Endothelial cell of umbilical vein (primary cell): ENCODE measurements at regions not wholly inside any gene's neighbourhood (a gene's known extent, or its start where the extent isn't known, plus 50 kb on each side); places are given as distances from the start of the nearest gene placed in this dataset.

Source experiments
- BruUV-seq: library from RNA; stranded (reverse); fragments of 400-500 nt; replicated peaks from 2 replicates; lab custom pipeline; 2021; lab: Mats Ljungman, UMichigan
- CTCF ChIA-PET: fragments of 300-600, 350-600 bp; sonication (Branson Sonifier 250); formaldehyde crosslinking; loops from one replicate; lab custom pipeline; 2021; ENCODE audit warnings: antibody characterized with exemption, inconsistent platforms; lab: Charles Lee
- POLR2A ChIA-PET: fragments of 300-600, 350-600 bp; sonication (Branson Sonifier 250); formaldehyde crosslinking; loops from one replicate; lab custom pipeline; 2021; ENCODE audit warnings: antibody characterized with exemption, inconsistent platforms; lab: Charles Lee
- DNase-seq: peaks from one replicate; pipeline ENCODE4 v3.0.0-alpha.2; 2011; ENCODE audit warnings: low read depth, low spot score
- FAIRE-seq: peaks from 2 replicates; lab custom pipeline; 2011; peaks lifted over from hg19 to GRCh38; lab: Jason Lieb, UNC
- H2AFZ ChIP-seq: 2 replicates; pipeline ENCODE4 v1.6.0; 2012; ENCODE audit warnings: low read depth, low read length, control low read depth, inconsistent platforms
- H3K27ac ChIP-seq: 2 replicates; pipeline ENCODE4 v1.5.1; 2011; ENCODE audit warnings: low read depth, mild to moderate bottlenecking, control low read depth, low read length, moderate library complexity; ENCODE audit not compliant: insufficient read depth
- H3K27me3 ChIP-seq, 2 experiments: 2 replicates each; pipeline versions ENCODE4 v1.6.0 to v1.6.1; 2011; ENCODE audit warnings: low read length in 2 of 2, mixed read lengths in 1 of 2; ENCODE audit not compliant: control insufficient read depth in 2 of 2, insufficient read depth in 2 of 2
- H3K36me3 ChIP-seq, 2 experiments: 2 replicates in 1 of 2; 3 replicates in 1 of 2; pipeline ENCODE4 v1.5.1; 2011; ENCODE audit warnings: low read length in 2 of 2, mild to moderate bottlenecking in 1 of 2, moderate library complexity in 1 of 2; ENCODE audit not compliant: control insufficient read depth in 2 of 2, insufficient read depth in 2 of 2; ENCODE audit errors: extremely low read depth in 1 of 2
- H3K4me1 ChIP-seq: 3 replicates; pipeline ENCODE4 v1.5.1; 2011; ENCODE audit warnings: mild to moderate bottlenecking, low read length; ENCODE audit not compliant: control insufficient read depth, insufficient read depth; ENCODE audit errors: extremely low read depth
- H3K4me2 ChIP-seq: 2 replicates; pipeline ENCODE4 v1.6.1; 2011; ENCODE audit warnings: low read length, control low read depth, mixed read lengths; ENCODE audit not compliant: insufficient read depth
- H3K4me3 ChIP-seq, 3 experiments: fragments of 200-600 bp in 1 of 3; sonication (generic), shearing (Covaris generic) in 1 of 3; replicated peaks in 1 of 3; 2 replicates each; pipeline ENCODE4 v1.5.1; 2011 to 2016; ENCODE audit warnings: control low read depth in 3 of 3, low read length in 3 of 3, mild to moderate bottlenecking in 2 of 3, inconsistent platforms in 1 of 3, low read depth in 1 of 3, moderate library complexity in 1 of 3; ENCODE audit not compliant: insufficient read depth in 1 of 3
- H3K79me2 ChIP-seq: 2 replicates; pipeline ENCODE4 v1.6.0; 2012; ENCODE audit warnings: low read length, inconsistent platforms; ENCODE audit not compliant: control insufficient read depth, insufficient read depth
- H3K9ac ChIP-seq: replicated peaks from 2 replicates; pipeline ENCODE3; 2011; ENCODE audit warnings: low read length, control low read depth; ENCODE audit not compliant: insufficient read depth; ENCODE audit errors: extremely low read depth
- H3K9me1 ChIP-seq: replicated peaks from 3 replicates; pipeline ENCODE4 v1.6.0; 2011; ENCODE audit warnings: mild to moderate bottlenecking, low read length; ENCODE audit not compliant: control insufficient read depth, insufficient read depth; ENCODE audit errors: extremely low read depth
- H3K9me3 ChIP-seq: replicated peaks from 2 replicates; pipeline ENCODE4 v1.5.1; 2012; ENCODE audit warnings: low read length, inconsistent platforms; ENCODE audit not compliant: control insufficient read depth, insufficient read depth
- H4K20me1 ChIP-seq: replicated peaks from 2 replicates; pipeline ENCODE3; 2011; ENCODE audit warnings: mild to moderate bottlenecking, low read length; ENCODE audit not compliant: control insufficient read depth, insufficient read depth; ENCODE audit errors: extremely low read depth
- CTCF ChIP-seq, 2 donors: IDR thresholded peaks; 1 replicate in 1 of 2; 2 replicates in 1 of 2; pipeline ENCODE4 v1.5.1; 2011; ENCODE audit warnings: low read length in 2 of 2, mild to moderate bottlenecking in 2 of 2, moderate library complexity in 2 of 2, control low read depth in 1 of 2, inconsistent platforms in 1 of 2, low read depth in 1 of 2; ENCODE audit not compliant: insufficient read depth in 1 of 2; ENCODE audit errors: extremely low read depth in 1 of 2
- EZH2 ChIP-seq: IDR thresholded peaks from 2 replicates; pipeline ENCODE4 v1.6.1; 2012; ENCODE audit warnings: borderline replicate concordance, low read depth, mild to moderate bottlenecking, moderate library complexity, low read length, inconsistent platforms; ENCODE audit not compliant: severe bottlenecking
- FOS ChIP-seq: IDR thresholded peaks from 2 replicates; pipeline ENCODE4 v1.6.1; 2011; ENCODE audit warnings: mild to moderate bottlenecking, low read length, moderate library complexity, borderline replicate concordance; ENCODE audit not compliant: insufficient read depth
- GATA2 ChIP-seq: IDR thresholded peaks from 2 replicates; pipeline ENCODE4 v1.7.0; 2011; ENCODE audit warnings: low read depth, mild to moderate bottlenecking, moderate library complexity, mixed read lengths, low read length; ENCODE audit not compliant: insufficient read length, insufficient read depth
- JUN ChIP-seq: IDR thresholded peaks from 2 replicates; pipeline ENCODE4 v1.6.1; 2011; ENCODE audit warnings: borderline replicate concordance, low read depth; ENCODE audit not compliant: insufficient read length, insufficient read depth
- MAX ChIP-seq: IDR thresholded peaks from 2 replicates; pipeline ENCODE4 v1.6.1; 2011; ENCODE audit not compliant: insufficient read depth, insufficient read length
- MYC ChIP-seq: IDR thresholded peaks from one replicate; pipeline ENCODE4 v1.6.1; 2011; ENCODE audit warnings: mild to moderate bottlenecking, low read depth, low read length
- POLR2A ChIP-seq: IDR thresholded peaks from 2 replicates; pipeline ENCODE4 v1.6.1; 2012; ENCODE audit warnings: low read depth, mild to moderate bottlenecking, control low read depth, low read length
- POLR2AphosphoS5 ChIP-seq: IDR thresholded peaks from 2 replicates; pipeline ENCODE4 v1.6.1; 2012; ENCODE audit warnings: low read depth, mild to moderate bottlenecking, control low read depth, low read length, moderate library complexity; ENCODE audit not compliant: insufficient read depth
- dilution Hi-C: fragments of 300-500 bp; cut with MboI; formaldehyde crosslinking; loops from one replicate; pipeline ENCODE4 v1.15.0; 2019; ENCODE audit warnings: low sequenced_read_pairs; ENCODE audit not compliant: extremely low pct_ligation_motif_present
- intact Hi-C: fragments of 100-400 bp; cut with micrococcal nuclease; formaldehyde crosslinking; loops from one replicate; pipeline ENCODE4 v1.10.0; 2022

GRCh38 chr14:38856798-38857197, 246.2 kb downstream of the SEC23A start:
- DNase-seq: no peak
- intact Hi-C loops: no loop called here
- Histone ChIP-seq H3K27me3 (no peaks in the 10 kb centered on the region), H3K4me3 (no peak overlapping the region), H3K9me3 (no peaks in the 10 kb centered on the region), H3K4me2 (no peak overlapping the region), H3K4me1 (no peaks in the 10 kb centered on the region), H2AFZ (no peak overlapping the region), H3K9ac (no peak overlapping the region), H3K27ac (no peak overlapping the region), H3K9me1 (no peaks in the 10 kb centered on the region), H3K36me3 (no peaks in the 10 kb centered on the region), H3K79me2 (no peaks in the 10 kb centered on the region), H4K20me1 (no peaks in the 10 kb centered on the region)
- POLR2A ChIA-PET: no interaction called here
- dilution Hi-C loops: loop anchor here (25.0 kb wide), 1 partner anchor 144 kb away; no protein-coding TSS in a partner anchor
- FAIRE-seq: no peak
- TF ChIP-seq POLR2A (no peak), POLR2AphosphoS5 (no peak), MAX (no peak), MYC (no peak), JUN (no peak), GATA2 (no peak), FOS (no peak), CTCF (IDR thresholded peaks at IDR 0.05; ENCODE audit: extremely low read depth in 1 of 2, insufficient read depth in 1 of 2, low read depth in 1 of 2, low read length in 2 of 2) (no peak), EZH2 (no peak)
- CTCF ChIA-PET: interaction anchor here (0.8 kb wide), 1 partner anchor 9 kb away, joined by 3 read pairs; no protein-coding TSS in a partner anchor
- no TSS peak for BruUV-seq
